Loucy (cell line): ENCODE measurements at regions not wholly inside any gene's neighbourhood (a gene's known extent, or its start where the extent isn't known, plus 50 kb on each side); places are given as distances from the start of the nearest gene placed in this dataset.

ENCODE experiments used
- CTCF ChIP-seq: fragments of 200-600 bp; sonication (generic); conservative IDR thresholded peaks from 2 replicates; pipeline ENCODE4 v1.5.1; 2014; ENCODE audit warnings: mild to moderate bottlenecking, antibody characterized with exemption, low read length
- EZH2phosphoT487 ChIP-seq: fragments of 200-600 bp; IDR thresholded peaks from 2 replicates; pipeline ENCODE4 v1.6.1; 2018; ENCODE audit warnings: antibody characterized with exemption, mild to moderate bottlenecking, moderate library complexity, borderline replicate concordance

GRCh38 chr2:191614759-191615158 is 63.2 kb upstream of the NABP1 start:
- TF ChIP-seq CTCF (no peak), EZH2phosphoT487 (no peak)
